Left ventricle myocardium inferior (tissue), 1 donor: ENCODE measurements at regions not wholly inside any gene's neighbourhood (a gene's known extent, or its start where the extent isn't known, plus 50 kb on each side); places are given as distances from the start of the nearest gene placed in this dataset.

Source experiments
- DNase-seq: peaks from one replicate; pipeline ENCODE4 v3.0.0-alpha.2; 2020
- H3K27ac ChIP-seq: fragments of 200-600 bp; replicated peaks from 2 replicates; pipeline ENCODE4 v1.8.0; 2021
- H3K27me3 ChIP-seq: fragments of 200-600 bp; 2 replicates; pipeline ENCODE4 v1.8.0; 2021; ENCODE audit warnings: low read depth
- H3K36me3 ChIP-seq: fragments of 200-600 bp; 2 replicates; pipeline ENCODE4 v1.8.0; 2021
- H3K4me1 ChIP-seq: fragments of 200-600 bp; 2 replicates; pipeline ENCODE4 v1.8.0; 2021
- H3K4me3 ChIP-seq: fragments of 200-600 bp; 2 replicates; pipeline ENCODE4 v1.8.0; 2021; ENCODE audit warnings: mild to moderate bottlenecking, moderate library complexity
- H3K9me3 ChIP-seq: fragments of 200-600 bp; replicated peaks from 2 replicates; pipeline ENCODE4 v1.8.0; 2021
- intact Hi-C: fragments of 100-400 bp; cut with micrococcal nuclease; formaldehyde crosslinking; loops from one replicate; pipeline ENCODE4 v1.11.0; 2022
- TF ChIP-seq, protein P1 (sequence below): fragments of 200-600 bp; IDR thresholded peaks from 2 replicates; pipeline ENCODE4 v1.8.0; 2021; ENCODE audit warnings: antibody characterized with exemption, mild to moderate bottlenecking, borderline replicate concordance
- donor health status: DM: no; HTN: yes; CAD: no; lungs with severe emphysema.

DNA sequence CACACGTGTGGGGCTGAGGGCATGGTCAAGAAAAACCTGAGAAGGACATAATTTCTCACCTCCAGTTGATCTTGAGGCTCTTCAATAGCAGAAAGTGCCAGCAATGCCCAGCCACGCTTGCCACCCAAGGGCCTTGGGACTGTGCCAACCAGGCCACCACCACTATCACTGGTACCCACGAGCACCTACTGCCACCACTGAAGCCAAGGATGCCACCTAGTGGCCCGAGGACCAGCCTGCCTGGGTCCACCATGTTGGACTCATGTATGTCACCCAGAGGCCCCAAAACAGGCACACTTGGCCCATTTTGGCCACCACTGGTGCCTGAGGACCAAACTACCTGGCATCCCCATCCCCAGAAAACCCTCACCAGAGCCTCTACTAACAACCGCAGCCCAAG, 191.8 kb downstream of the ADAM29 start:
- DNase-seq, result no peak
- Histone ChIP-seq H3K36me3 (no peaks in the 10 kb centered on the region), H3K4me1 (no peaks in the 10 kb centered on the region), H3K9me3 (peaks cover 64% of the 10 kb centered on the region), H3K4me3 (no peak overlapping the region), H3K27ac (no peak overlapping the region), H3K27me3 (no peaks in the 10 kb centered on the region)
- intact Hi-C loops, result no loop called here
- TF ChIP-seq, protein P1, sequence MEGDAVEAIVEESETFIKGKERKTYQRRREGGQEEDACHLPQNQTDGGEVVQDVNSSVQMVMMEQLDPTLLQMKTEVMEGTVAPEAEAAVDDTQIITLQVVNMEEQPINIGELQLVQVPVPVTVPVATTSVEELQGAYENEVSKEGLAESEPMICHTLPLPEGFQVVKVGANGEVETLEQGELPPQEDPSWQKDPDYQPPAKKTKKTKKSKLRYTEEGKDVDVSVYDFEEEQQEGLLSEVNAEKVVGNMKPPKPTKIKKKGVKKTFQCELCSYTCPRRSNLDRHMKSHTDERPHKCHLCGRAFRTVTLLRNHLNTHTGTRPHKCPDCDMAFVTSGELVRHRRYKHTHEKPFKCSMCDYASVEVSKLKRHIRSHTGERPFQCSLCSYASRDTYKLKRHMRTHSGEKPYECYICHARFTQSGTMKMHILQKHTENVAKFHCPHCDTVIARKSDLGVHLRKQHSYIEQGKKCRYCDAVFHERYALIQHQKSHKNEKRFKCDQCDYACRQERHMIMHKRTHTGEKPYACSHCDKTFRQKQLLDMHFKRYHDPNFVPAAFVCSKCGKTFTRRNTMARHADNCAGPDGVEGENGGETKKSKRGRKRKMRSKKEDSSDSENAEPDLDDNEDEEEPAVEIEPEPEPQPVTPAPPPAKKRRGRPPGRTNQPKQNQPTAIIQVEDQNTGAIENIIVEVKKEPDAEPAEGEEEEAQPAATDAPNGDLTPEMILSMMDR, result no peak

DNA sequence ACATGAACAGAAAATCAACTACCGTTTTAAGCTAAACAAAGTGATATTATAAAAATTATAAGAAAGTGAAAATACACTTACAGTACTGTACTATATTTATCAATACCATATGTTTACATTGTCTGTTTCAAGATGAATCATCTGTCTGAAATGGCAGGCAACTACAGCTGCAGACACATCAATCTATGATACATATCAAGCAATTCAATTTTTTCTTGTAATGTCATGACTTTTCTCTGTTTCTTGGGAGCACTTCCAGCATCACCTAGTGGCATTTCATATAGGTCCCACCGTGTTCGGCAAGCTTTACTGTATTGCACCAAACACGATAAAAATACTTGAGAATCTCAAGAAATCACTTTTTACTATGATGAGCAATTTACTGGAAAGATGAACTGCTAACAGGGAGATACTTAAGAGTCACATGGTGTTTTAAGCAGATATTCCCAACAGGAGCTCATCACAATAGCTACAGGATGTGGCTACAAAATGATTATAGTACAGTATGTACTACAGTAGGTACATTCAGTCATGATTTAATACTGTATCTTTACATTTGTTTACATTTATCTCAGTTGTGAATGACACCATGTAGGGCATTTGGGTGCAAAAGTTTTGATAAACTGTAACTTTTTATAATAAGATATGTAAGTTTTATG, 207.4 kb downstream of the ADAM29 start:
- DNase-seq, result no peak
- Histone ChIP-seq H3K27ac (no peak overlapping the region), H3K4me1 (no peaks in the 10 kb centered on the region), H3K27me3 (no peaks in the 10 kb centered on the region), H3K36me3 (no peaks in the 10 kb centered on the region), H3K9me3 (peaks cover 51% of the 10 kb centered on the region), H3K4me3 (no peak overlapping the region)
- TF ChIP-seq, protein P1, result no peak
- intact Hi-C loops, result no loop called here

DNA sequence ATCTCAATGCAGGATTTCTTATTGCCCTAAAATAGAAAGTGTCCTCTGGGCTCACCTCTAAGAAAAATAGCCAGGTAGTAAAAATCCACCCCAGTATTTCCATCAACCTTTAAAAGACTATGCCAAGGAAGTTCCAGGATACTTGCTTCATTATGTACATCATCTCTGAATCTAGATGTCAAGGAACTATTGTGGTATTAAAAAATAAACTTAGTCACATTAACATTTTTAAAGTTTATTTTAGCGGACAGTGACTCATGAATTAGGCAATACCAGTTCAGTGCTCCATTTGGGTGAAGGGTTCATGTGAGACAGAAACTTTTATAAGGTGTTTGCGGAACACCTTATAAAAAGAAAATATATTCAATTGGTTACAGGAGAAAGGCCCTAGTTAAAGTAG, 209.2 kb downstream of the ADAM29 start:
- Histone ChIP-seq H3K9me3 (peaks cover 33% of the 10 kb centered on the region), H3K4me3 (no peak overlapping the region), H3K27me3 (no peaks in the 10 kb centered on the region), H3K4me1 (no peaks in the 10 kb centered on the region), H3K36me3 (no peaks in the 10 kb centered on the region), H3K27ac (no peak overlapping the region)
- TF ChIP-seq, protein P1, result no peak
- intact Hi-C loops, result no loop called here
- no peak for DNase-seq

DNA sequence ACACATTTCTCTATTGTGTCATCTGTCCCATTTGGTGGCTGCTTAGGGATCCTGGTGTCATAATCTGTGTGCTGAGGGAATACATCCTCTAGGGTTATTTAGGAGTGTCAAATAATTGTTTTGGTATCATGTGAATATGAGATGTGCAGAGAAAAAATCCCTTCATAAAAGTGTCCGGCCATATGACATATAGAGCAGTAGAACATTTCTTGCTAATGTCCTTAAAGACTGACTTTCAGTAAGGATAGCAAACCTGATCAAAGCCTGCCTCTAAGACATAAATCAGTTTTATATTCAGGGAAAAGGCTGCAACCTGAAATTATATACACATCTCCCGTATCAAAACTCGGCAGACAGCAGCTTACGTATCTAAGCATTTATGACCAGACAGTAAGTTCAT, 211.6 kb downstream of the ADAM29 start:
- Histone ChIP-seq H3K4me1 (no peaks in the 10 kb centered on the region), H3K27me3 (no peaks in the 10 kb centered on the region), H3K9me3 (peaks cover 9% of the 10 kb centered on the region), H3K4me3 (no peak overlapping the region), H3K27ac (no peak overlapping the region), H3K36me3 (no peaks in the 10 kb centered on the region)
- no peak for DNase-seq
- TF ChIP-seq, protein P1, result no peak
- intact Hi-C loops, result no loop called here

DNA sequence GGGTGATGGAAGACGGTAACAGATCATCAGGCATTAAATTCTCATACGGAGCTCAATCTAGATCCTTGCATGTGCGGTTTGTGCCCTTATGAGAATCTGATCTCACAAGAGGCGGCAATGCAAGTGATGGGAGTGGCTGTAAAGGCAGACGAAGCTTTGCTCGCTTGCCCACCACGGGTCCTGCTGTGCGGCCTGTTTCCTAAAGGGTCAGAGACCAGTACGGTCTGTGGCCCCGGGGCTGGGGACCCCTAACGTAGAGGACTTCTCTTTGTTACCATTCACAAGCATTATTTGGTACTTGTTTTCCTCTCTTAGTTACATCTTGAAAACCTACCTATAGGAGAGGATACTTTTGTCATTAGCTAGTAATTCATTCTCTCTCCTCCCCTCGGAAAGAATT, 221.0 kb downstream of the ADAM29 start:
- no peak for DNase-seq
- Histone ChIP-seq H3K27me3 (no peaks in the 10 kb centered on the region), H3K4me3 (no peak overlapping the region), H3K36me3 (no peaks in the 10 kb centered on the region), H3K9me3 (peaks cover 6% of the 10 kb centered on the region), H3K27ac (no peak overlapping the region), H3K4me1 (no peaks in the 10 kb centered on the region)
- TF ChIP-seq, protein P1, result no peak
- intact Hi-C loops, result no loop called here

DNA sequence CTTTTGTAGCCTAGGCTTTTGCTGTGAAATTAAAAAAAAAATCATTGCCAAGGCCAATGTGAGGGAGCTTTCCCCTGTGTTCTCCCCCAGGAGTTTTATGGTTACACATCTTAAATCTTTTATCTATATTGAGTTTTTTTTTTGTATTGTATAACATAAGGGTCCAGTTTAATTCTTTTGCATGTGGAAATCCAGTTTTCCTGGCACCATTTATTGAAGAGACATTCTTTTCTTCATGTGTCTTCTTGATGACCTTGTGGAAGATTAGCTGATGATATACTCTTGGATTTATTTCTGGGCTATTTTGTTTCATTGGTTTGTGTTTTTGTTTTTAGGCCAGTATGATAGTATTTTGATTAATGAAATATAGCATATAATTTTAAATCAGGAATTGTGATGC, 225.0 kb downstream of the ADAM29 start:
- TF ChIP-seq, protein P1, result no peak
- Histone ChIP-seq H3K27me3 (no peaks in the 10 kb centered on the region), H3K9me3 (peaks cover 17% of the 10 kb centered on the region), H3K4me1 (no peaks in the 10 kb centered on the region), H3K27ac (no peak overlapping the region), H3K36me3 (no peaks in the 10 kb centered on the region), H3K4me3 (no peak overlapping the region)
- intact Hi-C loops, result no loop called here
- no peak for DNase-seq
